ENCODE measurements at regions not wholly inside any gene's neighbourhood (a gene's known extent, or its start where the extent isn't known, plus 50 kb on each side); places are given as distances from the start of the nearest gene placed in this dataset.

- TF ChIP-seq EP300 (IDR thresholded peaks at IDR 0.05): no peak
- TF ChIP-seq POLR2AphosphoS5 (IDR thresholded peaks at IDR 0.05): no peak
- TF ChIP-seq, protein P1, sequence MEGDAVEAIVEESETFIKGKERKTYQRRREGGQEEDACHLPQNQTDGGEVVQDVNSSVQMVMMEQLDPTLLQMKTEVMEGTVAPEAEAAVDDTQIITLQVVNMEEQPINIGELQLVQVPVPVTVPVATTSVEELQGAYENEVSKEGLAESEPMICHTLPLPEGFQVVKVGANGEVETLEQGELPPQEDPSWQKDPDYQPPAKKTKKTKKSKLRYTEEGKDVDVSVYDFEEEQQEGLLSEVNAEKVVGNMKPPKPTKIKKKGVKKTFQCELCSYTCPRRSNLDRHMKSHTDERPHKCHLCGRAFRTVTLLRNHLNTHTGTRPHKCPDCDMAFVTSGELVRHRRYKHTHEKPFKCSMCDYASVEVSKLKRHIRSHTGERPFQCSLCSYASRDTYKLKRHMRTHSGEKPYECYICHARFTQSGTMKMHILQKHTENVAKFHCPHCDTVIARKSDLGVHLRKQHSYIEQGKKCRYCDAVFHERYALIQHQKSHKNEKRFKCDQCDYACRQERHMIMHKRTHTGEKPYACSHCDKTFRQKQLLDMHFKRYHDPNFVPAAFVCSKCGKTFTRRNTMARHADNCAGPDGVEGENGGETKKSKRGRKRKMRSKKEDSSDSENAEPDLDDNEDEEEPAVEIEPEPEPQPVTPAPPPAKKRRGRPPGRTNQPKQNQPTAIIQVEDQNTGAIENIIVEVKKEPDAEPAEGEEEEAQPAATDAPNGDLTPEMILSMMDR (IDR thresholded peaks at IDR 0.05): no peak
- no peak for TF ChIP-seq POLR2A (IDR thresholded peaks at IDR 0.05)
Observed at GRCh38 chr4:128525992-128526630, 238.5 kb upstream of the PGRMC2 start.

Data from suprapubic skin (tissue), 4 donors.